ENCODE measurements at regions not wholly inside any gene's neighbourhood (a gene's known extent, or its start where the extent isn't known, plus 50 kb on each side); places are given as distances from the start of the nearest gene placed in this dataset.
"Not testable (repeated sequence)": the region's sequence is repeated elsewhere in the genome, so short reads cannot be mapped to it uniquely, and the experiment has no call there.

GRCh38 chr16:21526923-21527807, 72.2 kb upstream of the METTL9 start:
- no peaks in the 10 kb centered on the region for H3K4me1 ChIP-seq (ENCODE audit: control insufficient read depth in 5 of 5, insufficient read depth in 5 of 5, low read length in 5 of 5)
- no peaks in the 10 kb centered on the region for H3K9me3 ChIP-seq (ENCODE audit: control insufficient read depth in 4 of 4, insufficient read depth in 3 of 4, low read length in 3 of 4)
- no peaks in the 10 kb centered on the region for H3K36me3 ChIP-seq (ENCODE audit: control insufficient read depth in 4 of 4, insufficient read depth in 4 of 4, low read length in 4 of 4)
- no peak for ATAC-seq (ENCODE audit: insufficient read depth, low FRiP score)
- no peak for DNase-seq
- no peak overlapping the region for H3K27ac ChIP-seq (ENCODE audit: low read depth in 1 of 2, low read length in 1 of 2)
- WGBS, 2 donors = 84% methylated on average over 20 of the region's 20 CpGs
- no peak overlapping the region for H3K9ac ChIP-seq (ENCODE audit: insufficient read depth in 1 of 2, low read length in 2 of 2)
- no peak for TF ChIP-seq CTCF (IDR thresholded peaks at IDR 0.05; ENCODE audit: control extremely low read depth, extremely low read depth)
- peaks cover 0 to 3% (median 0%) of the 10 kb centered on the region in 3 donors for H3K27me3 ChIP-seq (ENCODE audit: control insufficient read depth in 3 of 3, insufficient read depth in 3 of 3, low read length in 2 of 3)
- H3K4me3 ChIP-seq = no peak overlapping the region

GRCh38 chr16:21529060-21529658, 70.2 kb upstream of the METTL9 start:
- DNase-seq; H3K36me3 ChIP-seq (ENCODE audit: control insufficient read depth in 4 of 4, insufficient read depth in 4 of 4, low read length in 4 of 4); H3K9ac ChIP-seq (ENCODE audit: insufficient read depth in 1 of 2, low read length in 2 of 2); H3K27ac ChIP-seq (ENCODE audit: low read depth in 1 of 2, low read length in 1 of 2); H3K9me3 ChIP-seq (ENCODE audit: control insufficient read depth in 4 of 4, insufficient read depth in 3 of 4, low read length in 3 of 4); H3K27me3 ChIP-seq (ENCODE audit: control insufficient read depth in 3 of 3, insufficient read depth in 3 of 3, low read length in 2 of 3); H3K4me1 ChIP-seq (ENCODE audit: control insufficient read depth in 5 of 5, insufficient read depth in 5 of 5, low read length in 5 of 5); H3K4me3 ChIP-seq; ATAC-seq (ENCODE audit: insufficient read depth, low FRiP score): not testable (repeated sequence)
- 83 to 92% methylated on average over 14 of the region's 14 CpGs for WGBS, 2 donors

- H3K9me3 ChIP-seq (ENCODE audit: control insufficient read depth in 4 of 4, insufficient read depth in 3 of 4, low read length in 3 of 4); H3K36me3 ChIP-seq (ENCODE audit: control insufficient read depth in 4 of 4, insufficient read depth in 4 of 4, low read length in 4 of 4); DNase-seq; H3K4me3 ChIP-seq; H3K27ac ChIP-seq (ENCODE audit: low read depth in 1 of 2, low read length in 1 of 2); H3K9ac ChIP-seq (ENCODE audit: insufficient read depth in 1 of 2, low read length in 2 of 2); ATAC-seq (ENCODE audit: insufficient read depth, low FRiP score); H3K4me1 ChIP-seq (ENCODE audit: control insufficient read depth in 5 of 5, insufficient read depth in 5 of 5, low read length in 5 of 5); H3K27me3 ChIP-seq (ENCODE audit: control insufficient read depth in 3 of 3, insufficient read depth in 3 of 3, low read length in 2 of 3): not testable (repeated sequence)
- 70 to 79% methylated on average over 7 of the region's 8 CpGs for WGBS, 2 donors
Observed at GRCh38 chr16:21530729-21531383, 68.5 kb upstream of the METTL9 start.

- H3K9ac ChIP-seq (ENCODE audit: insufficient read depth in 1 of 2, low read length in 2 of 2); H3K4me3 ChIP-seq; H3K36me3 ChIP-seq (ENCODE audit: control insufficient read depth in 4 of 4, insufficient read depth in 4 of 4, low read length in 4 of 4); H3K9me3 ChIP-seq (ENCODE audit: control insufficient read depth in 4 of 4, insufficient read depth in 3 of 4, low read length in 3 of 4); H3K27ac ChIP-seq (ENCODE audit: low read depth in 1 of 2, low read length in 1 of 2); ATAC-seq (ENCODE audit: insufficient read depth, low FRiP score); DNase-seq; H3K4me1 ChIP-seq (ENCODE audit: control insufficient read depth in 5 of 5, insufficient read depth in 5 of 5, low read length in 5 of 5); H3K27me3 ChIP-seq (ENCODE audit: control insufficient read depth in 3 of 3, insufficient read depth in 3 of 3, low read length in 2 of 3): not testable (repeated sequence)
- WGBS, 2 donors = 95 to 99% methylated on average over 7 of the region's 7 CpGs
Observed at GRCh38 chr16:21532996-21533395, 66.4 kb upstream of the METTL9 start.

GRCh38 chr16:21533474-21533873, 65.9 kb upstream of the METTL9 start:
- H3K36me3 ChIP-seq (ENCODE audit: control insufficient read depth in 4 of 4, insufficient read depth in 4 of 4, low read length in 4 of 4); ATAC-seq (ENCODE audit: insufficient read depth, low FRiP score); H3K4me3 ChIP-seq; H3K9me3 ChIP-seq (ENCODE audit: control insufficient read depth in 4 of 4, insufficient read depth in 3 of 4, low read length in 3 of 4); H3K9ac ChIP-seq (ENCODE audit: insufficient read depth in 1 of 2, low read length in 2 of 2); DNase-seq; H3K27ac ChIP-seq (ENCODE audit: low read depth in 1 of 2, low read length in 1 of 2); H3K4me1 ChIP-seq (ENCODE audit: control insufficient read depth in 5 of 5, insufficient read depth in 5 of 5, low read length in 5 of 5); H3K27me3 ChIP-seq (ENCODE audit: control insufficient read depth in 3 of 3, insufficient read depth in 3 of 3, low read length in 2 of 3): not testable (repeated sequence)
- 95 to 99% methylated on average over 10 of the region's 10 CpGs for WGBS, 2 donors

- H3K4me3 ChIP-seq; H3K27ac ChIP-seq (ENCODE audit: low read depth in 1 of 2, low read length in 1 of 2); H3K9me3 ChIP-seq (ENCODE audit: control insufficient read depth in 4 of 4, insufficient read depth in 3 of 4, low read length in 3 of 4); H3K36me3 ChIP-seq (ENCODE audit: control insufficient read depth in 4 of 4, insufficient read depth in 4 of 4, low read length in 4 of 4); H3K27me3 ChIP-seq (ENCODE audit: control insufficient read depth in 3 of 3, insufficient read depth in 3 of 3, low read length in 2 of 3); H3K9ac ChIP-seq (ENCODE audit: insufficient read depth in 1 of 2, low read length in 2 of 2); ATAC-seq (ENCODE audit: insufficient read depth, low FRiP score); DNase-seq; H3K4me1 ChIP-seq (ENCODE audit: control insufficient read depth in 5 of 5, insufficient read depth in 5 of 5, low read length in 5 of 5): not testable (repeated sequence)
- WGBS, 2 donors = 85 to 92% methylated on average over 6 to 7 of the region's 7 CpGs
Observed at GRCh38 chr16:21534561-21534960, 64.8 kb upstream of the METTL9 start.

GRCh38 chr16:21535201-21535600, 64.2 kb upstream of the METTL9 start:
- not testable (repeated sequence) for H3K27ac ChIP-seq (ENCODE audit: low read depth in 1 of 2, low read length in 1 of 2); H3K27me3 ChIP-seq (ENCODE audit: control insufficient read depth in 3 of 3, insufficient read depth in 3 of 3, low read length in 2 of 3); H3K9me3 ChIP-seq (ENCODE audit: control insufficient read depth in 4 of 4, insufficient read depth in 3 of 4, low read length in 3 of 4); H3K4me3 ChIP-seq; H3K9ac ChIP-seq (ENCODE audit: insufficient read depth in 1 of 2, low read length in 2 of 2); H3K36me3 ChIP-seq (ENCODE audit: control insufficient read depth in 4 of 4, insufficient read depth in 4 of 4, low read length in 4 of 4); ATAC-seq (ENCODE audit: insufficient read depth, low FRiP score); H3K4me1 ChIP-seq (ENCODE audit: control insufficient read depth in 5 of 5, insufficient read depth in 5 of 5, low read length in 5 of 5); DNase-seq
- 88 to 93% methylated on average over 5 of the region's 7 CpGs for WGBS, 2 donors

Measured in lung (tissue), 11 donors.